ENCODE measurements at regions not wholly inside any gene's neighbourhood (a gene's known extent, or its start where the extent isn't known, plus 50 kb on each side); places are given as distances from the start of the nearest gene placed in this dataset.

DNA sequence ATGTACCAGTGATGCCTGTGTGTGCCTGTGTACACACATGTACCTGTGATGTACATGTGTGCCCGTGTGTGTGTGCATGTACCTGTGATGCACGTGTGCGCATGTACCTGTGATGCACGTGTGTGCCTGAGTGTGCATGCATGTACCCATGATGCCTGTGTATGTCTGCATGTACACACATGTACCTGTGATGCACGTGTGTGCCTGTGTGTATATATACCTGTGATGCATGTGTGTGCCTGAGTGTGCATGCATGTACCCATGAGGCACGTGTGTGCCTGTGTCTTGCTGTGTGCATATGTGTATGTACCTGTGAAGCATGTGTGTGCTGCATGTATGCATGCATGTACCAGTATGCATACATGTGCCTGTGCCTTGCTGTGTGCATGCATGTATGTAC, 419.0 kb downstream of the IRX2 start:
- TF ChIP-seq, protein P1, sequence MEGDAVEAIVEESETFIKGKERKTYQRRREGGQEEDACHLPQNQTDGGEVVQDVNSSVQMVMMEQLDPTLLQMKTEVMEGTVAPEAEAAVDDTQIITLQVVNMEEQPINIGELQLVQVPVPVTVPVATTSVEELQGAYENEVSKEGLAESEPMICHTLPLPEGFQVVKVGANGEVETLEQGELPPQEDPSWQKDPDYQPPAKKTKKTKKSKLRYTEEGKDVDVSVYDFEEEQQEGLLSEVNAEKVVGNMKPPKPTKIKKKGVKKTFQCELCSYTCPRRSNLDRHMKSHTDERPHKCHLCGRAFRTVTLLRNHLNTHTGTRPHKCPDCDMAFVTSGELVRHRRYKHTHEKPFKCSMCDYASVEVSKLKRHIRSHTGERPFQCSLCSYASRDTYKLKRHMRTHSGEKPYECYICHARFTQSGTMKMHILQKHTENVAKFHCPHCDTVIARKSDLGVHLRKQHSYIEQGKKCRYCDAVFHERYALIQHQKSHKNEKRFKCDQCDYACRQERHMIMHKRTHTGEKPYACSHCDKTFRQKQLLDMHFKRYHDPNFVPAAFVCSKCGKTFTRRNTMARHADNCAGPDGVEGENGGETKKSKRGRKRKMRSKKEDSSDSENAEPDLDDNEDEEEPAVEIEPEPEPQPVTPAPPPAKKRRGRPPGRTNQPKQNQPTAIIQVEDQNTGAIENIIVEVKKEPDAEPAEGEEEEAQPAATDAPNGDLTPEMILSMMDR (IDR thresholded peaks at IDR 0.05; ENCODE audit: insufficient read depth, low read depth, low read length) = no peak
- no peak for TF ChIP-seq EZH2 (IDR thresholded peaks at IDR 0.05; ENCODE audit: insufficient read depth, low read length)

Measured in astrocyte (in vitro differentiated cells and primary cell).